Activated T-helper 2 cell treated with anti-CD3 and anti-CD28 coated beads, Interferon-gamma antibody, Interleukin-2, Interleukin-4, amounts not matched to agents 10 μg/mL and 5 μg/mL and 100 μg/mL, durations not matched to agents 14 hours and 24 hours and 36 hours (primary cell): ENCODE measurements at regions not wholly inside any gene's neighbourhood (a gene's known extent, or its start where the extent isn't known, plus 50 kb on each side); places are given as distances from the start of the nearest gene placed in this dataset.
"Not testable (repeated sequence)": the region's sequence is repeated elsewhere in the genome, so short reads cannot be mapped to it uniquely, and the experiment has no call there.

ENCODE experiments used
- DNase-seq: peaks from one replicate; pipeline ENCODE4 v3.0.0; 2021; ENCODE audit warnings: low spot score
- H3K27ac Mint-ChIP-seq: one replicate; pipeline ENCODE4 v1.8.0; 2021; ENCODE audit warnings: mixed read lengths
- H3K27me3 Mint-ChIP-seq: one replicate; pipeline ENCODE4 v1.8.0; 2021; ENCODE audit warnings: low read depth, mixed read lengths
- H3K36me3 Mint-ChIP-seq: one replicate; pipeline ENCODE4 v1.8.0; 2021; ENCODE audit warnings: low read depth, mixed read lengths
- H3K4me1 Mint-ChIP-seq: one replicate; pipeline ENCODE4 v1.8.0; 2021; ENCODE audit warnings: low read depth, mixed read lengths
- H3K4me3 Mint-ChIP-seq: one replicate; pipeline ENCODE4 v1.8.0; 2021; ENCODE audit warnings: low read depth, mild to moderate bottlenecking, moderate library complexity, mixed read lengths
- H3K9me3 Mint-ChIP-seq: one replicate; pipeline ENCODE4 v1.8.0; 2021; ENCODE audit warnings: mixed read lengths
- intact Hi-C: fragments of 100-400 bp; cut with micrococcal nuclease; formaldehyde crosslinking; loops from one replicate; pipeline ENCODE4 v1.15.1; 2023

GRCh38 chr7:3174515-3175284, 126.4 kb upstream of the SDK1 start:
- intact Hi-C loops, result no loop called here
- no peaks in the 10 kb centered on the region for H3K4me1 Mint-ChIP-seq
- no peak for DNase-seq
- H3K36me3 Mint-ChIP-seq, result no peaks in the 10 kb centered on the region
- no peaks in the 10 kb centered on the region for H3K27me3 Mint-ChIP-seq
- no peak overlapping the region for H3K27ac Mint-ChIP-seq
- no peak overlapping the region for H3K4me3 Mint-ChIP-seq
- no peaks in the 10 kb centered on the region for H3K9me3 Mint-ChIP-seq

GRCh38 chr7:3175285-3175902, 125.7 kb upstream of the SDK1 start:
- Mint-ChIP-seq H3K27ac (no peak overlapping the region), H3K9me3 (no peaks in the 10 kb centered on the region), H3K4me1 (no peaks in the 10 kb centered on the region), H3K27me3 (no peaks in the 10 kb centered on the region), H3K36me3 (no peaks in the 10 kb centered on the region), H3K4me3 (no peak overlapping the region)
- DNase-seq, result no peak
- intact Hi-C loops, result no loop called here

GRCh38 chr7:3176112-3177000, 124.7 kb upstream of the SDK1 start:
- Mint-ChIP-seq H3K27ac (no peak overlapping the region), H3K4me3 (no peak overlapping the region), H3K4me1 (no peaks in the 10 kb centered on the region), H3K36me3 (no peaks in the 10 kb centered on the region), H3K9me3 (no peaks in the 10 kb centered on the region), H3K27me3 (no peaks in the 10 kb centered on the region)
- intact Hi-C loops, result no loop called here
- DNase-seq, result no peak

GRCh38 chr7:3177271-3177670, 123.8 kb upstream of the SDK1 start:
- Mint-ChIP-seq H3K4me3 (no peak overlapping the region), H3K36me3 (no peaks in the 10 kb centered on the region), H3K9me3 (no peaks in the 10 kb centered on the region)

GRCh38 chr7:3179456-3179855, 121.6 kb upstream of the SDK1 start:
- H3K27me3 Mint-ChIP-seq, result no peaks in the 10 kb centered on the region
- no peak for DNase-seq
- no peaks in the 10 kb centered on the region for H3K4me1 Mint-ChIP-seq
- intact Hi-C loops, result no loop called here
- no peaks in the 10 kb centered on the region for H3K36me3 Mint-ChIP-seq
- H3K9me3 Mint-ChIP-seq, result no peaks in the 10 kb centered on the region
- no peak overlapping the region for H3K4me3 Mint-ChIP-seq
- H3K27ac Mint-ChIP-seq, result no peak overlapping the region

More at GRCh38 chr7:3177271-3177670, 123.8 kb upstream of the SDK1 start:
- intact Hi-C loops, result no loop called here
- Mint-ChIP-seq H3K4me1 (no peaks in the 10 kb centered on the region), H3K27me3 (no peaks in the 10 kb centered on the region), H3K27ac (no peak overlapping the region)
- no peak for DNase-seq

DNA sequence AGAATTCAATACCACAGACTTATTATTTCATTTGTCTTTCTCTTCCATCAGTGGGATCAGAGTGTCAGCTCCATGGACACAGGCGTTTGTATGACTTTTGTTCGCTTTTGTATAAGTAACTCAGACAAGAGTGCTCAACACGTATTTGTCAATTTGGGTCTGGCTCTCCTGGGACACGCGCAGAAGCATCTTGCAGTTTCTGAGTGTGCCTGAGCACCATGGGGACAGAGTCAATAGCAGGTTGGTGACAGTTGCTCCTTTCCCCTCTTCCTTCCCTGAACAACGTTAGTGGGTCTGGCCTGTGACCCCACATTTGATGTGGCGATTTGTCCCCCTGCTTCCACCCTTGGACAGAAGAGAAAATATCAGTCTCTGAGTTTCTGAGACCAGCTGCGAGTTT, 120.4 kb upstream of the SDK1 start:
- H3K4me3 Mint-ChIP-seq, result no peak overlapping the region
- H3K36me3 Mint-ChIP-seq, result no peaks in the 10 kb centered on the region
- no peaks in the 10 kb centered on the region for H3K27me3 Mint-ChIP-seq
- no peak for DNase-seq
- H3K9me3 Mint-ChIP-seq, result no peaks in the 10 kb centered on the region
- H3K27ac Mint-ChIP-seq, result no peak overlapping the region
- H3K4me1 Mint-ChIP-seq, result no peaks in the 10 kb centered on the region
- intact Hi-C loops, result no loop called here

GRCh38 chr7:3182055-3182454, 119.0 kb upstream of the SDK1 start:
- H3K9me3 Mint-ChIP-seq, H3K27ac Mint-ChIP-seq, H3K27me3 Mint-ChIP-seq, H3K4me1 Mint-ChIP-seq, H3K36me3 Mint-ChIP-seq, intact Hi-C loops, H3K4me3 Mint-ChIP-seq, DNase-seq: not testable (repeated sequence)

DNA sequence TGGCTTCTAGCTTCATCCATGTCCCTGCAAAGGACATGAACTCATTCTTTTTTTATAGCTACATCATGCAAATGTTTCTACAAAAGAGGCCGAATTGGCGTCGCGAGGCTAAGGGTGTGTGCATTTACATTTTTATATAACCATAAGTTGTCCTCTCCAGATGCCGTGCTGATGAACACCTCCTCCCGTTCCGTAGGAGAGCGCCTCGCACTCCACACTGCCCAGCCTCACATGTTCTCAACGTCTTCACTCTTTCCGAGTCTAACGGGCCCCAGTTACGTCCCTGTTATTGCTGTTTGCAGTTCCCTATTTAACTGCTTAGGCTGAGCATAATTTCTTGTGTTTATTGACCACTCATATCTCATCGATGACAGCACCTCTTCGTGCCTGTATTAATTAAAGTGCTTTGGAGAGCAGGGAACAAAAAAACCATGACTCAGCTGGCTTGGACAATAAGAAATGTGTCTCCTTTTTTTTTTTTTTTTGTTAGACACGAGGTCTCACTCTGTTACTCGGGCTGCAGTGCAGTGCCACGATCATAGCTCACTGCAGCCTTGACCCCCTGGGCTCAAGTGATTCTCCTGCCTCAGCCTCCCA, 113.5 kb upstream of the SDK1 start:
- no peak overlapping the region for H3K27ac Mint-ChIP-seq
- intact Hi-C loops, result no loop called here
- H3K36me3 Mint-ChIP-seq, result no peaks in the 10 kb centered on the region
- DNase-seq, result no peak
- no peaks in the 10 kb centered on the region for H3K9me3 Mint-ChIP-seq
- no peak overlapping the region for H3K4me3 Mint-ChIP-seq
- no peaks in the 10 kb centered on the region for H3K4me1 Mint-ChIP-seq
- no peaks in the 10 kb centered on the region for H3K27me3 Mint-ChIP-seq

GRCh38 chr7:3188946-3189345, 112.1 kb upstream of the SDK1 start:
- Mint-ChIP-seq H3K27me3 (no peaks in the 10 kb centered on the region), H3K4me3 (no peak overlapping the region)
- DNase-seq, result no peak

DNA sequence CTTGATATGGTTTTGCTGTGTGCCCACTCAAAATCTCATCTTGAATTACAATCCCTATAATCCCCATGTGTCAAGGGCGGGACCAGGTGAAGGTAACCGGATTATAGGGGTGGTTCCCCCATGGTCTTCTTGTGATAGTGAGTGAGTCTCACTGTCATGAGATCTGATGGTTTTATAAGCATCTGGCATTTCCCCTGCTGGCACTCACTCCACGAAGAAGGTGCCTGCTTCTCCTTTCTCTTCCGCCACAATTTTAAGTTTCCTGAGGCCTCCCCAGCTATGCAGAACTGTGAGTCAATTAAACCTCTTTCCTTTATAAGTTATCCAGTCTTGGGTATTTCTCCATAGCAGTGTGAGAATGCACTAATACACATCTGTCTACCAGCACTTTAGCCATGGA, 109.5 kb upstream of the SDK1 start:
- Mint-ChIP-seq H3K9me3 (no peaks in the 10 kb centered on the region), H3K36me3 (no peaks in the 10 kb centered on the region), H3K4me3 (no peak overlapping the region), H3K27me3 (no peaks in the 10 kb centered on the region), H3K4me1 (no peaks in the 10 kb centered on the region), H3K27ac (no peak overlapping the region)
- no peak for DNase-seq
- intact Hi-C loops, result no loop called here

More at GRCh38 chr7:3188946-3189345, 112.1 kb upstream of the SDK1 start:
- no peaks in the 10 kb centered on the region for H3K4me1 Mint-ChIP-seq
- H3K36me3 Mint-ChIP-seq, result no peaks in the 10 kb centered on the region
- intact Hi-C loops, result no loop called here
- H3K9me3 Mint-ChIP-seq, result no peaks in the 10 kb centered on the region
- no peak overlapping the region for H3K27ac Mint-ChIP-seq

GRCh38 chr7:3192669-3193068, 108.4 kb upstream of the SDK1 start:
- Mint-ChIP-seq H3K27me3 (no peaks in the 10 kb centered on the region), H3K4me3 (no peak overlapping the region), H3K4me1 (no peaks in the 10 kb centered on the region), H3K27ac (no peak overlapping the region), H3K9me3 (no peaks in the 10 kb centered on the region), H3K36me3 (no peaks in the 10 kb centered on the region)
- intact Hi-C loops, result no loop called here
- DNase-seq, result no peak

DNA sequence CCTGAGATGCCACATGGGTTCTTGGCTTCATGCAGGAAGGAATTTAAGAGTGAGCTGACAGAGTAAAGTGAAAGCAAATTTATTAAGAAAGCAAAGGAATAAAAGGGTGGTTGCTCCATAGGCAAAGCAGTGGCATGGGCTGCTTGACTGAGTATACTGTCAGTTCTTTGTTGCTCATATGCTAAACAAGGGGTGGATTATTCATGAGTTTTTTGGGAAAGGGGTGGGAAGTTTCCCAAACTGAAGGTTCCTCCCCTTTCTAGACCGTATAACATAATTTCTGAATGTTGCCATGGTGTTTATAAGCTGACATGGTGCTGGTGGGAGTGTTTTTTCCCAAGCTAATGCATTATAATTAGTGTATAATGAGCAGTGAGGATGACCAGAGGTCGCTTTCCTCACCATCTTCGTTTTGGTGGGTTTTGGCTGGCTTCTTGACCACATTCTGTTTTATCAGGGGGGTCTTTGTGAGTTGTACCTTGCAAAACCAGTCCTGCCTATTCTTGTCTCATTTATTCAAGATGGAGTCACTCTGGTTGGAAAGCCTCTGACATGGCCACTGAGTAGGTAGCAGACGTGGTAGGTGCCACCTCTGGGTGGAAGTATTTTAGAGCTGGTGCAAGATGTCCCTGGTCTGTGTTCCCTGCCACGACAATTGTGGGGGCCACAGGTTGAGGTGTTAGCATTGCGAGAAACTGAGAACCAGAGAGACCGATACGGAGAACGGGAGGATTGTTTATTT, 107.5 kb upstream of the SDK1 start:
- Mint-ChIP-seq H3K4me1 (no peaks in the 10 kb centered on the region), H3K36me3 (no peaks in the 10 kb centered on the region), H3K4me3 (no peak overlapping the region), H3K27me3 (no peaks in the 10 kb centered on the region), H3K27ac (no peak overlapping the region), H3K9me3 (no peaks in the 10 kb centered on the region)
- intact Hi-C loops, result no loop called here
- no peak for DNase-seq
